Mesothelial cell of epicardium (in vitro differentiated cells): ENCODE measurements at regions not wholly inside any gene's neighbourhood (a gene's known extent, or its start where the extent isn't known, plus 50 kb on each side); places are given as distances from the start of the nearest gene placed in this dataset.
"Not testable (repeated sequence)": the region's sequence is repeated elsewhere in the genome, so short reads cannot be mapped to it uniquely, and the experiment has no call there.

Experiments used
- DNase-seq, 2 experiments: peaks; one replicate each; pipeline ENCODE4 v3.0.0; 2021; ENCODE audit warnings: low spot score in 2 of 2; ENCODE audit not compliant: unreplicated experiment in 2 of 2
- H3K27ac Mint-ChIP-seq: 2 replicates; pipeline ENCODE4 v1.8.0; 2021; ENCODE audit warnings: mixed read lengths
- H3K27me3 Mint-ChIP-seq: 2 replicates; pipeline ENCODE4 v1.8.0; 2021; ENCODE audit warnings: low read depth, mixed read lengths
- H3K36me3 Mint-ChIP-seq: 2 replicates; pipeline ENCODE4 v1.8.0; 2021; ENCODE audit warnings: mixed read lengths
- H3K4me1 Mint-ChIP-seq: 2 replicates; pipeline ENCODE4 v1.8.0; 2021; ENCODE audit warnings: mixed read lengths
- H3K4me3 Mint-ChIP-seq: 2 replicates; pipeline ENCODE4 v1.8.0; 2021; ENCODE audit warnings: mild to moderate bottlenecking, moderate library complexity, mixed read lengths
- H3K9me3 Mint-ChIP-seq: 2 replicates; pipeline ENCODE4 v1.8.0; 2021; ENCODE audit warnings: mixed read lengths
- CTCF ChIP-seq: fragments of 200-600 bp; sonication (generic); IDR thresholded peaks from one replicate; pipeline ENCODE4 v1.5.0; 2021; ENCODE audit warnings: antibody characterized with exemption; ENCODE audit not compliant: unreplicated experiment

GRCh38 chr1:224054012-224054411, 59.9 kb upstream of the FBXO28 start:
- no peak for TF ChIP-seq CTCF
- Mint-ChIP-seq H3K27ac (no peak overlapping the region), H3K36me3 (no peaks in the 10 kb centered on the region), H3K4me3 (no peak overlapping the region), H3K4me1 (no peaks in the 10 kb centered on the region), H3K27me3 (peaks cover 2% of the 10 kb centered on the region), H3K9me3 (peaks cover 2% of the 10 kb centered on the region)
- no peak for DNase-seq

DNA sequence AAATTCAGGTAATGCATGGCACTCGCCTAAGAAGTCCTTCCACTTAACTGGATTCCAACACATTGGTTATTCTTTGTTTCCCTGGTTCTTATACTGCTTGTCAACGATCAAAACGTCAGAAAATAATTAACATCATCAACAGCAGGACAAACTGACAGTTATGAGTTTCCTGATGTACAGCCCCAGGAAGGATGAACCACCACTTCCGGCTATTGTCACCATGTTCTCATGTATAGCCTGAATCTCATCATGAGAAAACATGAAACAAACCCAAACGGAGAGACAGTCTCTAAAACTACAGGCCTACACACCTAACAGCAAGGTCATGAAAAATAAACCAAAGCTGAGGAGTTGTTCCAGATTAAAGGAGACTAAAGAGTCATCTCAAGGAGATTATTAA, 60.5 kb upstream of the FBXO28 start:
- Mint-ChIP-seq H3K9me3 (no peaks in the 10 kb centered on the region), H3K36me3 (no peaks in the 10 kb centered on the region), H3K27me3 (peaks cover 2% of the 10 kb centered on the region), H3K4me1 (no peaks in the 10 kb centered on the region), H3K4me3 (no peak overlapping the region), H3K27ac (no peak overlapping the region)
- TF ChIP-seq CTCF, result no peak
- DNase-seq, result no peak

DNA sequence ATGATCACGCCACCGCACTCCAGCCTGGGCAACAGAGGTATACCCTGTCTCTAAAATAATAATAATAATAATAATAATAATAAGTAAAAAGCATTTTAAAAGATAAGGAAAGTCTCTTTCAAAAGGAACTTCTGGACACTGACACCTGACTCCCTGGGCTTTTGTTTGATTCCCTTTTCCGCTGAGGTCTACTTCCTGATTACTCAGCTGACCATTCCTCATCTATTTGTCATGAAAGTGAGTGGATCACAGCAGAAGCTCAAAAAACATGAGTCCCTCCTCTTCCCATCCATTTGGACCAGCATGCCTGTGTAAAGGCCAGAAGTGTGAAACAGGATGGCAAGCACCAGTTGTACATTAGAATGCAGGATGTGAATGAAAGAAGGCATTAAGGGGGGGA, 61.1 kb upstream of the FBXO28 start:
- no peak for DNase-seq
- TF ChIP-seq CTCF, result no peak
- Mint-ChIP-seq H3K4me1 (no peaks in the 10 kb centered on the region), H3K27me3 (peaks cover 2% of the 10 kb centered on the region), H3K4me3 (no peak overlapping the region), H3K9me3 (peaks cover 4% of the 10 kb centered on the region), H3K36me3 (no peaks in the 10 kb centered on the region), H3K27ac (no peak overlapping the region)

DNA sequence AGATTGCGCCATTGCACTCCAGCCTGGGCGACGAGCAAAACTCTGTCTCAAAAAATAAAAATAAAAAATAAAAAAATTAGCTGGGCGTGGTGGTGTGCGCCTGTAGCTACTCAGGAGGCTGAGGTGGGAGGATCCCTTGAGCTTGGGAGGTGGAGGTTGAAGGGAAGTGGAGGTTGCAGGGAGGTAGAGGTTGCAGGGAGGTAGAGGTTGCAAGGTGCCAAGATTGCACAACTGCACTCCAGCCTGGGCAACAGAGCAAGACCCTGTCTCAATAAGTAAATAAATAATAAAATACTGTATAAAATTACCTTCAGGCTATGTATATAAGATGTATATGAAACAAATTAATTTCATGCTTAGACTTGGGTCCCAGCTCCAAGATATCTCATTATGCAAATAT, 62.1 kb upstream of the FBXO28 start:
- not testable (repeated sequence) for H3K4me1 Mint-ChIP-seq, H3K9me3 Mint-ChIP-seq, H3K4me3 Mint-ChIP-seq, H3K36me3 Mint-ChIP-seq, DNase-seq, H3K27ac Mint-ChIP-seq, H3K27me3 Mint-ChIP-seq

DNA sequence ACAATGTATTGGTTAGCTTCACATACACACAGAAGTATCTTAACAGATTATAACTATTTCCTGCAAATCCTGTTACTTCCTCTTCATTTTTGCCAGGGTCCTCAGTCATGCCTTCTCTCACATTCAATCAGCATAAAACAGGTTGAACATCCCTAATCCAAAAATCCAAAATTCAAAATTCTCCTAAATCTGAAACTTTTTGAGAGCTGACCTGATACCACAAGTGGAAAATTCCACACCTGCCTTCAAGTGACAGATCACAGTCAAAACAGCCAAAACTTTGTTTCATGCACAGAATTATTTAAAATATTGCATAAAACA, 62.9 kb upstream of the FBXO28 start:
- no peaks in the 10 kb centered on the region for H3K36me3 Mint-ChIP-seq
- no peaks in the 10 kb centered on the region for H3K4me1 Mint-ChIP-seq
- H3K27me3 Mint-ChIP-seq, result no peaks in the 10 kb centered on the region
- H3K4me3 Mint-ChIP-seq, result no peak overlapping the region
- no peak for TF ChIP-seq CTCF
- peaks cover 7% of the 10 kb centered on the region for H3K9me3 Mint-ChIP-seq
- H3K27ac Mint-ChIP-seq, result no peak overlapping the region
- DNase-seq, result no peak

DNA sequence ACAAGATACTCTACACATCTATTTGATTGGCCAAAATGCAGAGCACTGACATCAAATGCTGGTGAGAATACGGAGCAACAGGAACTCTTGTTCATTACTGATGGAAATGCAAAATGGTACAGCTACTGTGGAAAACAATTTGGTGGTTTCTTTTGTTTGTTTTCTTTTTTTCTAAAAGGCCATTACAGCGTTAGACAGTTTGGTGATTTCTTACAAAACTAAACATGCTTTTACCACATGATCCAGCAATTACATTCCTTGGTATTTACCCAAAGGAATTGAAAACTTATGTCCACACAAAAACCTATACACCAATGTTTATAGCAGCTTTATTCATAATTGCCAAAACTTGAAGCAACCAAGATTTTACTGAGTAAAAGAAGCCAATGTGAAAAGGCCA, 66.4 kb upstream of the FBXO28 start:
- Mint-ChIP-seq H3K27ac (no peak overlapping the region), H3K36me3 (no peaks in the 10 kb centered on the region), H3K4me3 (no peak overlapping the region), H3K27me3 (peaks cover 4% of the 10 kb centered on the region), H3K4me1 (no peaks in the 10 kb centered on the region), H3K9me3 (peaks cover 7% of the 10 kb centered on the region)
- TF ChIP-seq CTCF, result no peak
- DNase-seq, result no peak
